NCI-H526 (cell line): ENCODE measurements at regions not wholly inside any gene's neighbourhood (a gene's known extent, or its start where the extent isn't known, plus 50 kb on each side); places are given as distances from the start of the nearest gene placed in this dataset.
"Not testable (repeated sequence)": the region's sequence is repeated elsewhere in the genome, so short reads cannot be mapped to it uniquely, and the experiment has no call there.

Experiments
- DNase-seq, 2 experiments: peaks; one replicate each; lab custom pipeline; 2025; lab: John Stamatoyannopoulos, UW

GRCh38 chr3:152153115-152153514 is 115.6 kb upstream of the MBNL1 start:
- not testable (repeated sequence) for DNase-seq

GRCh38 chr3:152155246-152156020 is 113.3 kb upstream of the MBNL1 start:
- DNase-seq, result no peak

- DNase-seq, result no peak
Observed at GRCh38 chr3:152156880-152157279, 111.8 kb upstream of the MBNL1 start.

- DNase-seq, result no peak
Observed at GRCh38 chr3:152157337-152157736, 111.4 kb upstream of the MBNL1 start.

GRCh38 chr3:152159328-152159727 is 109.4 kb upstream of the MBNL1 start:
- DNase-seq, result no peak

GRCh38 chr3:152160350-152161011 is 108.2 kb upstream of the MBNL1 start:
- no peak for DNase-seq

- DNase-seq, result no peak
Observed at GRCh38 chr3:152172460-152172859, 96.3 kb upstream of the MBNL1 start.

- DNase-seq, result no peak
Observed at GRCh38 chr3:152173627-152174026, 95.1 kb upstream of the MBNL1 start.

GRCh38 chr3:152174876-152175527 is 93.7 kb upstream of the MBNL1 start:
- DNase-seq, result peak; percentile 59 to 71

- peak; percentile 59 to 78 for DNase-seq
Observed at GRCh38 chr3:152175528-152175889, 93.2 kb upstream of the MBNL1 start.

- DNase-seq, result no peak
Observed at GRCh38 chr3:152176241-152176640, 92.5 kb upstream of the MBNL1 start.

GRCh38 chr3:152176998-152177397 is 91.7 kb upstream of the MBNL1 start:
- DNase-seq, result no peak

GRCh38 chr3:152177757-152178156 is 91.0 kb upstream of the MBNL1 start:
- DNase-seq, result no peak

GRCh38 chr3:152183473-152183872 is 85.3 kb upstream of the MBNL1 start:
- peak; percentile 68 to 86 for DNase-seq

GRCh38 chr3:152184971-152185686 is 83.6 kb upstream of the MBNL1 start:
- DNase-seq, result no peak

GRCh38 chr3:152185891-152186630 is 82.7 kb upstream of the MBNL1 start:
- DNase-seq, result no peak

GRCh38 chr3:152190636-152191183 is 78.0 kb upstream of the MBNL1 start:
- no peak for DNase-seq

GRCh38 chr3:152192050-152192449 is 76.7 kb upstream of the MBNL1 start:
- DNase-seq, result no peak

GRCh38 chr3:152192936-152193672 is 75.6 kb upstream of the MBNL1 start:
- no peak for DNase-seq

GRCh38 chr3:152193673-152194267 is 75.0 kb upstream of the MBNL1 start:
- DNase-seq, result no peak
